ENCODE measurements at regions not wholly inside any gene's neighbourhood (a gene's known extent, or its start where the extent isn't known, plus 50 kb on each side); places are given as distances from the start of the nearest gene placed in this dataset.

DNA sequence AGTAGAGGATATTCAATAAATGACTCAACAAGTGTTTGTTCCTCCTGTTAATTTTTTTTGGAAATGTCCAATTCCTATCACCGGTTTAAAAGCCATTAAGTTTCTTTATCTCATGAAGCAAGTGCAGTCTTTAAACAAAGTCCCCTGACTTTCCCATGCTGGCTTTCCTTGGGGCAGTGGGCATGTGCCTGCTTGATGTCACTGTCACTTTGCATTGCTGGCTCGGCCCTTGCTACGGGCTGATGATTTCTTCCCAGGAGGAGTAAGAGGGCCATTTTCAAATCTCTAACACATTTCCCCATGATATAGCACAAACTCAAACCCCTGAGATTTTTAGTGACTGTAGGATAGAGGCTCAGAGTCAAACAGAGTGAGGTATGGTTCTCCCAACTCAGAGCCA, 275.8 kb upstream of the TENM3 start:
- TF ChIP-seq, protein P1, sequence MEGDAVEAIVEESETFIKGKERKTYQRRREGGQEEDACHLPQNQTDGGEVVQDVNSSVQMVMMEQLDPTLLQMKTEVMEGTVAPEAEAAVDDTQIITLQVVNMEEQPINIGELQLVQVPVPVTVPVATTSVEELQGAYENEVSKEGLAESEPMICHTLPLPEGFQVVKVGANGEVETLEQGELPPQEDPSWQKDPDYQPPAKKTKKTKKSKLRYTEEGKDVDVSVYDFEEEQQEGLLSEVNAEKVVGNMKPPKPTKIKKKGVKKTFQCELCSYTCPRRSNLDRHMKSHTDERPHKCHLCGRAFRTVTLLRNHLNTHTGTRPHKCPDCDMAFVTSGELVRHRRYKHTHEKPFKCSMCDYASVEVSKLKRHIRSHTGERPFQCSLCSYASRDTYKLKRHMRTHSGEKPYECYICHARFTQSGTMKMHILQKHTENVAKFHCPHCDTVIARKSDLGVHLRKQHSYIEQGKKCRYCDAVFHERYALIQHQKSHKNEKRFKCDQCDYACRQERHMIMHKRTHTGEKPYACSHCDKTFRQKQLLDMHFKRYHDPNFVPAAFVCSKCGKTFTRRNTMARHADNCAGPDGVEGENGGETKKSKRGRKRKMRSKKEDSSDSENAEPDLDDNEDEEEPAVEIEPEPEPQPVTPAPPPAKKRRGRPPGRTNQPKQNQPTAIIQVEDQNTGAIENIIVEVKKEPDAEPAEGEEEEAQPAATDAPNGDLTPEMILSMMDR (IDR thresholded peaks at IDR 0.05; ENCODE audit: insufficient read depth, low read depth, low read length): no peak
- DNase-seq (ENCODE audit: low read depth): no peak
- no peak overlapping the region for H3K4me3 ChIP-seq (ENCODE audit: low read depth, low read length)

DNA sequence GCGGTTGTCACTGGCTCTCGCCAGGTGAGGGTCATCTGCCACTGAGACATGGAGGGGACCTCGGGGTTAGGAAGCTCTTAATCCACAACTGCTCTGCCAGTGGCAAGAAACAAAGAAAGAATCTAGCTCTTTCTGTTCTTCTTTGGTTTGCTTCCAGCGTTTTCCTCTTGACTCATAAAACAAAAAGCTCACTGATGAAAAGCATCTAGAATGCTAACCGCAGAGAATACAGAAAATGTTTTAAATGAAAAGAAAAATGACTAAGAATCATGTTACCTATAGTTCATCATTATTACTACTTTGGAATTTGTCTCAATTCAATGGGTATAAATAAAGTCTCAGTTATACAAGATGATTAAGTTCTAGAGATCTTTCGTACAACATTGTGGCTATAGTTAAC, 274.8 kb upstream of the TENM3 start:
- TF ChIP-seq, protein P1 (IDR thresholded peaks at IDR 0.05; ENCODE audit: insufficient read depth, low read depth, low read length): no peak
- DNase-seq (ENCODE audit: low read depth): peak; percentile 20
- H3K4me3 ChIP-seq (ENCODE audit: low read depth, low read length): no peak overlapping the region

DNA sequence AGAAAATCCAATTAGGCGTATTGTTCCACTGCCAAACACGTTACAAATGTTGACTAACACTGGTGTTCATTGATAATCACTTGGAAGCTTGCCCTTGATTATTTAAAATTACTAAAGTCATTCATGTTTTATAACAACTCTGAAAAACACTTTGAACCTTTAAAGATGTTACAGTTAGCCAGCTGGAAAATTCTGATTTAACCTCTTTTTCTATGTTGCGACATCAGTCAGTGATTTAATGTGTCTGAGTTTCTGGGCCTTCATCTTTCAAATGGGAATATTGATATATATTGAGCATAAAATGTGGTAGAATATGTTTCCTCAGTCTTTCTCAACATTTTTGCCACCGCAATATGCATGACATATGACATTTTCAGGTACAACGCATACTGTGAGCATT, 274.1 kb upstream of the TENM3 start:
- no peak for DNase-seq (ENCODE audit: low read depth)
- no peak overlapping the region for H3K4me3 ChIP-seq (ENCODE audit: low read depth, low read length)
- TF ChIP-seq, protein P1 (IDR thresholded peaks at IDR 0.05; ENCODE audit: insufficient read depth, low read depth, low read length): no peak

DNA sequence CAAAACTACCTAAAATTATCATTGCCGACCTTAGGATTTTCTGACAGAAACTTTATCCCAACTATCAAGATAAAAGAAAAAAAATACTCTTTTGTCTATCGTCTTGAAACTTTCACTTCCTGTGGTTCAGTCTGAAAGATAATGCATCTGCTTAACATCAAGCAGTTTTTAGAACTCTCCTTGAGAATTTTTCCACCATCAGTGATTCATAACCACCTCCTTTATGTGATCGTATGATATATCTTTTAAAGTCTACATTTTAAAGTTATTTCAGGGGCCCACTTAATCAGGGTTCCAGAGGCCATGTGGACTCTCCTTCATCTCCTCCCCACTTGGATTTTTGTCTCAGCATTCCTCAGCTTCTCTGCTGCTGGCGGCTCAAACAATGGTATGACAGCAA, 272.8 kb upstream of the TENM3 start:
- H3K4me3 ChIP-seq (ENCODE audit: low read depth, low read length): no peak overlapping the region
- DNase-seq (ENCODE audit: low read depth): no peak
- TF ChIP-seq, protein P1 (IDR thresholded peaks at IDR 0.05; ENCODE audit: insufficient read depth, low read depth, low read length): no peak

DNA sequence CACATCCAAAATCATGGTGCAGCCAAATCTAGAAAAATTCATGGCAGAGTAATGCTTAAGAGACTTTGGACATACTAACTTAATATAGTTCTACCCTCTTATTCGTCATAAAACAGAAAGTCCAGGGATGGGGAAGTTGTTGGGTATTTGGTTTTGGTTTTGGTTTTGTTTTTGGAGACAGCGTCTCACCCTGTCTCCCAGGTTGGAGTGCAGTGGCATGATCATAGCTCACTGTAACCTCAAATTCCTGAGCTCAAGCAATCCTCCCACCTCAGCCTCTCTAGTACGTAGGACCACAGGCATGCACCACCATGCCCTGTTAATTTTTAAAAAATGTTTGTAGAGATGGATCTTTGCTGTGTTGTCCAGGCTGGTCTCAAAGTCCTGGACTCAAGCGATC, 271.8 kb upstream of the TENM3 start:
- TF ChIP-seq, protein P1 (IDR thresholded peaks at IDR 0.05; ENCODE audit: insufficient read depth, low read depth, low read length): no peak
- DNase-seq (ENCODE audit: low read depth): no peak
- H3K4me3 ChIP-seq (ENCODE audit: low read depth, low read length): no peak overlapping the region

DNA sequence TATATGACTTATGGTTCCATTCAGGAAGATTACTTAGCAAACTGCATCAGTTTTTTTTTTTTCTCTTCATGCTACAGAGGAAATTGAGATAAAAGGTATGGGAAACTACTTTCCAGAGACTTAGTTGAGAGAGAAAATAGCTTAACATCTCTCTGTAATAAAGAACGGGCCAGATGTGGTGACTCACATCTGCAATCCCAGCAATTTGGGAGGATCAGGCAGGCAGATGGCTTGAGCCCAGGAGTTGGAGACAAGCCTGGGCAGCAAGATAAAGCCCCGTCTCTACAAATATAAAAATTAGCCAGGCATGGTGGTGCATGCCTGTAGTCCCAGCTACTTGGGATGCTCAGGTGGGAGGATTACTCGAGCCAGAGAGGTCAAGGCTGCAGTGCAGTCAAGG, 271.2 kb upstream of the TENM3 start:
- TF ChIP-seq, protein P1 (IDR thresholded peaks at IDR 0.05; ENCODE audit: insufficient read depth, low read depth, low read length): no peak
- DNase-seq (ENCODE audit: low read depth): peak; percentile 33
- H3K4me3 ChIP-seq (ENCODE audit: low read depth, low read length): no peak overlapping the region

DNA sequence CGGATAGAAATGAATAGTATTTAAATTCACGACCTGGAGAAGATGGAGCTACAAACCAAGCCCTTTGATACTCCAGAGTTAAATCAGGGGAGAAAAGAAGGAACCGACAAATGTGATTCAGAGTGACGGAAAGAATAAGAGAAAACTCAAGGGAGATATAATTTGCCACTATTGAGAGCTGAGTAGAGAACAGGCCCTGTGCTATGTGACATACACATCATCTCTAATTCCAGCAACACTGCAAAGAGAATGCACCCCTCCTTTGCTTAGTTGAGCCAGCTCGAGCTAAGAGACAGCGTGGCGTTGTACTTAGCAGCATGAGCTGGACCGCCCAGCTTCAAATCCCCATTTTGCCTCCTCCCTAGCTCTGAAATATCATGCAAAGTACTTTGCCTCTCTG, 266.4 kb upstream of the TENM3 start:
- TF ChIP-seq, protein P1 (IDR thresholded peaks at IDR 0.05; ENCODE audit: insufficient read depth, low read depth, low read length): no peak
- no peak overlapping the region for H3K4me3 ChIP-seq (ENCODE audit: low read depth, low read length)
- DNase-seq (ENCODE audit: low read depth): no peak
